BLaER1 (cell line): ENCODE measurements at regions not wholly inside any gene's neighbourhood (a gene's known extent, or its start where the extent isn't known, plus 50 kb on each side); places are given as distances from the start of the nearest gene placed in this dataset.

Source experiments
- H3K27ac ChIP-seq: shearing (Covaris generic); formaldehyde crosslinking; 2 replicates; pipeline ENCODE4 v1.8.1; 2022
- H3K27me3 ChIP-seq: shearing (Covaris generic); formaldehyde crosslinking; 2 replicates; pipeline ENCODE4 v1.8.1; 2022
- H3K36me3 ChIP-seq: shearing (Covaris generic); formaldehyde crosslinking; 2 replicates; pipeline ENCODE4 v1.8.1; 2022
- H3K4me1 ChIP-seq: shearing (Covaris generic); formaldehyde crosslinking; 2 replicates; pipeline ENCODE4 v1.8.1; 2022
- H3K4me2 ChIP-seq: shearing (Covaris generic); formaldehyde crosslinking; 2 replicates; pipeline ENCODE4 v1.8.1; 2022
- H3K4me3 ChIP-seq: shearing (Covaris generic); formaldehyde crosslinking; 2 replicates; pipeline ENCODE4 v1.8.1; 2022
- H3K9ac ChIP-seq: shearing (Covaris generic); formaldehyde crosslinking; 2 replicates; pipeline ENCODE4 v1.8.1; 2022
- H3K9me3 ChIP-seq: shearing (Covaris generic); formaldehyde crosslinking; 2 replicates; pipeline ENCODE4 v1.8.1; 2022
- H4K20me1 ChIP-seq: shearing (Covaris generic); formaldehyde crosslinking; 2 replicates; pipeline ENCODE4 v1.8.1; 2022
- Cebpa-rat ChIP-seq: shearing (Covaris generic); IDR thresholded peaks from 2 replicates; pipeline ENCODE4 v1.8.1; 2022

- no peak for TF ChIP-seq Cebpa-rat
- no peak overlapping the region for H3K4me2 ChIP-seq
- no peaks in the 10 kb centered on the region for H4K20me1 ChIP-seq
- H3K9me3 ChIP-seq: no peaks in the 10 kb centered on the region
- no peak overlapping the region for H3K27ac ChIP-seq
- no peak overlapping the region for H3K9ac ChIP-seq
- no peak overlapping the region for H3K4me3 ChIP-seq
- H3K4me1 ChIP-seq: peaks cover 11% of the 10 kb centered on the region
- no peaks in the 10 kb centered on the region for H3K36me3 ChIP-seq
- no peaks in the 10 kb centered on the region for H3K27me3 ChIP-seq
Measured at GRCh38 chr11:88405853-88406252, 68.3 kb upstream of the CTSC start.

DNA sequence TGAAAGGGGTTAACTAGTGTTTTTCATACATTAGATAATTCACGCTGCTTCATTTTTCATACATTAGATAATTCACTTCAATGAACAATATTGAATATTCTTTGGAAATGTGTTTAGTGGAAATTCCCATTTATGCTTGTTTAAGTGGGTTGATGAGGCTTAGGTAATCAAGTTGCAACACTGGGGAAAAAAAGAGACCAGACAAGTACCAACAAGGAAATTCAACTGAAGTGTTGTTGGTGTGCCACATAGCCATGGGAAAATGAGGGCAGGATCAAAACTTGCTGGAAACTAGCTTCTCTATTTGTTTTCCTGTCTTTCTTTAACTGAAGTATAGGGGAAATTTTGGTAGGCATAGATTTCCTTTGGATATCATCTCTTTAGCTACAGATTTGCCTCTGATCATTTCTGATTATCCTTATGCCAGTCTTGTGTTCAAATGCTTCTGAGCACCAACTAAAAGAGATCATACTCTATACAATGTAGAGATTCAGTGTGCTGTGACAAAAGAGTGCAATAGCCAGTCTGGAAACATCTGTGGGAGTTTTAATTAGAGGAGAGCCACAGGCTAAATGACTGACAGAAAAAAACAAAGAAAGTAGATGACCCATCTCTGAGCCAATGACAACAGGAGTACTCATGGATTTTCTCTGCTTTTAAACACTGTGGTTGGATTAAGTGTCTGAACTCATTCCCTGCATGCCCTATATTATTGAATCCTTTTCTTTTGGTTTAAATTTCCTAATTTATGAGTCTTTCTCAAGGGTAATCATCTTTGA is 67.6 kb upstream of the CTSC start:
- no peak for TF ChIP-seq Cebpa-rat
- Histone ChIP-seq H3K9me3 (no peaks in the 10 kb centered on the region), H3K4me1 (peaks cover 12% of the 10 kb centered on the region), H3K27me3 (no peaks in the 10 kb centered on the region), H3K27ac (no peak overlapping the region), H3K4me3 (no peak overlapping the region), H3K9ac (no peak overlapping the region), H3K36me3 (no peaks in the 10 kb centered on the region), H3K4me2 (no peak overlapping the region), H4K20me1 (no peaks in the 10 kb centered on the region)

DNA sequence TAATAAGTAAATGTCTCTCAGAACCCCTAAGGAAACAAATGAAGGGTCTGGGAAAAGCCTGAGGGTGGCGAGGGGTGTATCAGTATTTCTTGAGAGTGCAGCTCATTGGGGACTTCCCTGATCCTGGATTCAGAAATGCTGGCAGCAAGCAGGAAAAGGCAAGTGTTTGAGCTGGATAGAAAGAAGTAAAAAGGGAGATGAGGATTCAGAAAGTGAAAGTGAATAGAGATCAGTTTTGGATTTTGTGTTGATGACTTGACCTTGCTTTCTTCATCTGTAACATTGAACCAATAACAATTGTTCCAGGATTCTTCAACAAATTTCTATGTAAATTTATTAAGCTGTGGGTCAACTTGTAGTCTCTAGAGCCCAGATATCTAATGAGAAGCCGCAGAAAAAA is 66.9 kb upstream of the CTSC start:
- H3K27me3 ChIP-seq: no peaks in the 10 kb centered on the region
- no peaks in the 10 kb centered on the region for H3K36me3 ChIP-seq
- no peaks in the 10 kb centered on the region for H3K9me3 ChIP-seq
- peaks cover 19% of the 10 kb centered on the region for H3K4me1 ChIP-seq
- H4K20me1 ChIP-seq: no peaks in the 10 kb centered on the region
- no peak overlapping the region for H3K4me3 ChIP-seq
- H3K27ac ChIP-seq: no peak overlapping the region
- H3K9ac ChIP-seq: no peak overlapping the region
- no peak for TF ChIP-seq Cebpa-rat
- 0 out of 2 replicates have a peak overlapping the region, but pooled peaks have one; percentile 4 for H3K4me2 ChIP-seq

GRCh38 chr11:88402784-88403183 is 65.2 kb upstream of the CTSC start:
- no peak overlapping the region for H3K4me2 ChIP-seq
- no peak for TF ChIP-seq Cebpa-rat
- no peaks in the 10 kb centered on the region for H4K20me1 ChIP-seq
- H3K9ac ChIP-seq: no peak overlapping the region
- H3K36me3 ChIP-seq: no peaks in the 10 kb centered on the region
- no peaks in the 10 kb centered on the region for H3K27me3 ChIP-seq
- no peak overlapping the region for H3K27ac ChIP-seq
- H3K9me3 ChIP-seq: no peaks in the 10 kb centered on the region
- no peak overlapping the region for H3K4me3 ChIP-seq
- peaks cover 36% of the 10 kb centered on the region for H3K4me1 ChIP-seq

- peaks cover 41% of the 10 kb centered on the region for H3K4me1 ChIP-seq
- no peaks in the 10 kb centered on the region for H3K9me3 ChIP-seq
- no peaks in the 10 kb centered on the region for H3K36me3 ChIP-seq
- H4K20me1 ChIP-seq: no peaks in the 10 kb centered on the region
- no peak overlapping the region for H3K27ac ChIP-seq
- no peak for TF ChIP-seq Cebpa-rat
- peak overlapping the region; percentile 31 for H3K4me2 ChIP-seq
- H3K4me3 ChIP-seq: no peak overlapping the region
- no peaks in the 10 kb centered on the region for H3K27me3 ChIP-seq
- no peak overlapping the region for H3K9ac ChIP-seq
Measured at GRCh38 chr11:88402192-88402715, 64.7 kb upstream of the CTSC start.

- Histone ChIP-seq H3K4me1 (peaks cover 42% of the 10 kb centered on the region), H3K9me3 (no peaks in the 10 kb centered on the region), H3K36me3 (no peaks in the 10 kb centered on the region), H3K9ac (peak overlapping the region; percentile 31; the same call in 1 of the 2 replicates), H3K27ac (peak overlapping the region; percentile 27; the same call in 1 of the 2 replicates), H4K20me1 (no peaks in the 10 kb centered on the region), H3K27me3 (no peaks in the 10 kb centered on the region), H3K4me3 (peak overlapping the region; percentile 23; the same call in 1 of the 2 replicates), H3K4me2 (peak overlapping the region; percentile 72)
- TF ChIP-seq Cebpa-rat: no peak
Measured at GRCh38 chr11:88398791-88399570, 61.4 kb upstream of the CTSC start.

DNA sequence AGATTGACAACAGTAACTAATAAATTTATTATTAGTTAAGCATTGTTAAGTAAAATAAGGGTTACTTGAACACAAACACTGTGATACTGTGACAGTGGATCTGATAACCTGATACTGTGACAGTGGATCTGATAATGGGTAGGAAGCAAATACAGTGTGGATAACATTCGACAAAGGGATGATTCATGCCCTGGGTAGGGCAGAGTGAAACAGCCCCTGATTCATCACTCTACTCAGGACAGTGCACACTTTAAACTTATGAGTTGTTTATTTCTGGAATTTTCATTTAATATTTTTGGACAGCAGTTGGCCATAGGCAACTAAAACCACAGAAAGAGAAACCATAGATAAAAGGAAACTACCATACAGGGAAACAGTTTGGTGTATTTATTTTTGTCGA is 60.8 kb upstream of the CTSC start:
- peak overlapping the region; percentile 72 for H3K4me2 ChIP-seq
- H3K9me3 ChIP-seq: no peaks in the 10 kb centered on the region
- H3K36me3 ChIP-seq: no peaks in the 10 kb centered on the region
- H3K27ac ChIP-seq: peak overlapping the region; percentile 27; the same call in 1 of the 2 replicates
- H3K9ac ChIP-seq: peak overlapping the region; percentile 31; the same call in 1 of the 2 replicates
- no peaks in the 10 kb centered on the region for H4K20me1 ChIP-seq
- no peaks in the 10 kb centered on the region for H3K27me3 ChIP-seq
- TF ChIP-seq Cebpa-rat: no peak
- peaks cover 42% of the 10 kb centered on the region for H3K4me1 ChIP-seq
- H3K4me3 ChIP-seq: peak overlapping the region; percentile 23; the same call in 1 of the 2 replicates

GRCh38 chr11:88390254-88390653 is 52.7 kb upstream of the CTSC start:
- Histone ChIP-seq H3K9me3 (peaks cover 14% of the 10 kb centered on the region; the same call in 1 of the 2 replicates), H3K4me1 (no peaks in the 10 kb centered on the region), H3K4me3 (no peak overlapping the region), H3K36me3 (no peaks in the 10 kb centered on the region), H3K27me3 (no peaks in the 10 kb centered on the region), H4K20me1 (no peaks in the 10 kb centered on the region), H3K9ac (no peak overlapping the region), H3K4me2 (no peak overlapping the region), H3K27ac (no peak overlapping the region)
- no peak for TF ChIP-seq Cebpa-rat

GRCh38 chr11:88387957-88388356 is 50.4 kb upstream of the CTSC start:
- Histone ChIP-seq H3K27ac (no peak overlapping the region), H3K27me3 (no peaks in the 10 kb centered on the region), H3K9me3 (peaks cover 14% of the 10 kb centered on the region; the same call in 1 of the 2 replicates), H4K20me1 (no peaks in the 10 kb centered on the region), H3K4me1 (no peaks in the 10 kb centered on the region), H3K4me2 (no peak overlapping the region), H3K4me3 (no peak overlapping the region), H3K9ac (no peak overlapping the region), H3K36me3 (no peaks in the 10 kb centered on the region)
- no peak for TF ChIP-seq Cebpa-rat
